WTC11 (cell line): ENCODE measurements at regions not wholly inside any gene's neighbourhood (a gene's known extent, or its start where the extent isn't known, plus 50 kb on each side); places are given as distances from the start of the nearest gene placed in this dataset.

ENCODE experiments used
- ATF2 ChIP-seq: sonication (generic); formaldehyde crosslinking; IDR thresholded peaks from 2 replicates; pipeline ENCODE4 v1.8.1; 2022; ENCODE audit warnings: low read depth, missing genetic modification reagents, borderline replicate concordance
- ATF3 ChIP-seq: sonication (generic); formaldehyde crosslinking; conservative IDR thresholded peaks from 2 replicates; pipeline ENCODE4 v1.8.1; 2022; ENCODE audit warnings: mild to moderate bottlenecking, missing genetic modification reagents
- ATF6 ChIP-seq: sonication (generic); formaldehyde crosslinking; IDR thresholded peaks from 2 replicates; pipeline ENCODE4 v1.8.1; 2023; ENCODE audit warnings: mild to moderate bottlenecking, missing genetic modification reagents
- CDX4 ChIP-seq: fragments of 250-450 bp; sonication (Bioruptor Pico); IDR thresholded peaks from 2 replicates; pipeline ENCODE4 v1.9.0; 2021; ENCODE audit warnings: moderate library complexity, mild to moderate bottlenecking, inconsistent platforms, borderline replicate concordance
- ELF4 ChIP-seq: sonication (generic); formaldehyde crosslinking; IDR thresholded peaks from 2 replicates; pipeline ENCODE4 v1.8.1; 2022; ENCODE audit warnings: low read depth, mild to moderate bottlenecking, moderate library complexity, missing genetic modification reagents
- ERG ChIP-seq: fragments of 250-450 bp; sonication (Bioruptor Pico); IDR thresholded peaks from 2 replicates; pipeline ENCODE4 v1.8.0; 2021; ENCODE audit warnings: mild to moderate bottlenecking
- GABPB1 ChIP-seq: sonication (generic); formaldehyde crosslinking; IDR thresholded peaks from 2 replicates; pipeline ENCODE4 v1.8.1; 2023; ENCODE audit warnings: mild to moderate bottlenecking, missing genetic modification reagents
- HMGA2 ChIP-seq: fragments of 250-450 bp; sonication (Bioruptor Pico); IDR thresholded peaks from 2 replicates; pipeline ENCODE4 v1.4.0; 2021; ENCODE audit warnings: mild to moderate bottlenecking, moderate library complexity
- JUN ChIP-seq: sonication (generic); formaldehyde crosslinking; IDR thresholded peaks from 2 replicates; pipeline ENCODE4 v1.8.0; 2023; ENCODE audit warnings: mild to moderate bottlenecking, missing genetic modification reagents
- KAT7 ChIP-seq: sonication (generic); formaldehyde crosslinking; IDR thresholded peaks from 2 replicates; pipeline ENCODE4 v1.8.1; 2023; ENCODE audit warnings: missing genetic modification reagents, mild to moderate bottlenecking, borderline replicate concordance
- MAX ChIP-seq: sonication (generic); formaldehyde crosslinking; IDR thresholded peaks from 2 replicates; pipeline ENCODE4 v1.8.0; 2022; ENCODE audit warnings: mild to moderate bottlenecking, missing genetic modification reagents
- MXD4 ChIP-seq: fragments of 250-450 bp; sonication (Bioruptor Pico); IDR thresholded peaks from 2 replicates; pipeline ENCODE4 v1.8.0; 2021; ENCODE audit warnings: mild to moderate bottlenecking, moderate library complexity, borderline replicate concordance
- NFATC4 ChIP-seq: fragments of 250-450 bp; sonication (Bioruptor Pico); IDR thresholded peaks from 2 replicates; pipeline ENCODE4 v1.9.0; 2021; ENCODE audit warnings: mild to moderate bottlenecking
- NFE2L1 ChIP-seq: sonication (generic); formaldehyde crosslinking; IDR thresholded peaks from 2 replicates; pipeline ENCODE4 v1.8.1; 2023; ENCODE audit warnings: missing genetic modification reagents
- NR1H2 ChIP-seq: sonication (generic); formaldehyde crosslinking; IDR thresholded peaks from 2 replicates; pipeline ENCODE4 v1.9.0; 2021; ENCODE audit warnings: mild to moderate bottlenecking, moderate library complexity, missing genetic modification reagents
- NR3C1 ChIP-seq: sonication (generic); formaldehyde crosslinking; conservative IDR thresholded peaks from 2 replicates; pipeline ENCODE4 v1.8.1; 2023; ENCODE audit warnings: low read depth, mild to moderate bottlenecking, missing genetic modification reagents
- OVOL2 ChIP-seq: fragments of 250-450 bp; sonication (Bioruptor Pico); IDR thresholded peaks from 2 replicates; pipeline ENCODE4 v1.9.0; 2021; ENCODE audit warnings: mild to moderate bottlenecking, borderline replicate concordance
- PRDM15 ChIP-seq: sonication (generic); formaldehyde crosslinking; IDR thresholded peaks from 2 replicates; pipeline ENCODE4 v1.8.0; 2022; ENCODE audit warnings: missing genetic modification reagents
- SP1 ChIP-seq: sonication (generic); formaldehyde crosslinking; conservative IDR thresholded peaks from 2 replicates; pipeline ENCODE4 v1.8.1; 2022; ENCODE audit warnings: missing genetic modification reagents
- TCF7 ChIP-seq: sonication (generic); formaldehyde crosslinking; IDR thresholded peaks from 2 replicates; pipeline ENCODE4 v1.8.0; 2022; ENCODE audit warnings: mild to moderate bottlenecking, low read depth, missing genetic modification reagents, moderate library complexity
- TEAD1 ChIP-seq: sonication (generic); formaldehyde crosslinking; IDR thresholded peaks from 2 replicates; pipeline ENCODE4 v1.8.0; 2022; ENCODE audit warnings: mild to moderate bottlenecking, missing genetic modification reagents
- TEAD4 ChIP-seq: sonication (generic); formaldehyde crosslinking; IDR thresholded peaks from 2 replicates; pipeline ENCODE4 v1.8.0; 2022; ENCODE audit warnings: mild to moderate bottlenecking, missing genetic modification reagents
- USF2 ChIP-seq: sonication (generic); formaldehyde crosslinking; IDR thresholded peaks from 2 replicates; pipeline ENCODE4 v1.8.1; 2023; ENCODE audit warnings: mild to moderate bottlenecking, missing genetic modification reagents, moderate library complexity
- ZBTB21 ChIP-seq: sonication (generic); formaldehyde crosslinking; IDR thresholded peaks from 2 replicates; pipeline ENCODE4 v1.8.1; 2023; ENCODE audit warnings: mild to moderate bottlenecking, missing genetic modification reagents, borderline replicate concordance
- ZNF317 ChIP-seq: sonication (generic); formaldehyde crosslinking; IDR thresholded peaks from 2 replicates; pipeline ENCODE4 v1.8.1; 2023; ENCODE audit warnings: low read depth, mild to moderate bottlenecking, moderate library complexity, missing genetic modification reagents, borderline replicate concordance
- ZNF532 ChIP-seq: fragments of 250-450 bp; sonication (Bioruptor Pico); IDR thresholded peaks from 2 replicates; pipeline ENCODE4 v1.9.0; 2021; ENCODE audit warnings: mild to moderate bottlenecking, borderline replicate concordance

- TF ChIP-seq ZNF532 (CRISPR knock-in tag) (no peak), TEAD1 (peak; percentile 78), CDX4 (CRISPR knock-in tag) (no peak), ERG (CRISPR knock-in tag) (no peak), OVOL2 (CRISPR knock-in tag) (no peak), GABPB1 (CRISPR knock-in tag) (no peak), NR3C1 (CRISPR knock-in tag) (no peak), KAT7 (CRISPR knock-in tag) (no peak), ATF3 (CRISPR knock-in tag) (no peak), NR1H2 (no peak), SP1 (CRISPR knock-in tag) (peak; percentile 61), NFATC4 (CRISPR knock-in tag) (no peak), USF2 (CRISPR knock-in tag) (peak; percentile 88), ZBTB21 (CRISPR knock-in tag) (no peak), TCF7 (CRISPR knock-in tag) (no peak), ELF4 (CRISPR knock-in tag) (no peak), PRDM15 (CRISPR knock-in tag) (no peak), ATF6 (CRISPR knock-in tag) (no peak), ZNF317 (CRISPR knock-in tag) (peak; percentile 34; the same call in 1 of the 2 replicates), HMGA2 (CRISPR knock-in tag) (no peak), NFE2L1 (CRISPR knock-in tag) (no peak), TEAD4 (no peak), MXD4 (no peak), ATF2 (CRISPR knock-in tag) (no peak), JUN (CRISPR knock-in tag) (no peak), MAX (CRISPR knock-in tag) (peak; percentile 94)
Measured at GRCh38 chr3:72655131-72655551, 193.1 kb downstream of the SHQ1 start (continued).
